ENCODE measurements at regions not wholly inside any gene's neighbourhood (a gene's known extent, or its start where the extent isn't known, plus 50 kb on each side); places are given as distances from the start of the nearest gene placed in this dataset.

- no peak for DNase-seq (ENCODE audit: low spot score)
- H3K4me3 ChIP-seq (ENCODE audit: low read depth in 1 of 3, low read length in 3 of 3), result no peak overlapping the region
- no peak overlapping the region for H3K27ac ChIP-seq (ENCODE audit: low read depth in 1 of 2, low read length in 2 of 2)
- peaks cover 0 to 4% (median 0%) of the 10 kb centered on the region in 4 donors for H3K9me3 ChIP-seq (ENCODE audit: control insufficient read depth in 4 of 4, low read length in 3 of 4)
- no peaks in the 10 kb centered on the region for H3K27me3 ChIP-seq (ENCODE audit: control insufficient read depth in 4 of 4, insufficient read depth in 4 of 4, low read length in 3 of 4)
- H3K9ac ChIP-seq (ENCODE audit: low read depth in 1 of 2, low read length in 2 of 2), result no peak overlapping the region
- TF ChIP-seq TAF1 (conservative IDR thresholded peaks at IDR 0.05), result no peak
- no peak for TF ChIP-seq ATF3 (IDR thresholded peaks at IDR 0.05)
- no peak for TF ChIP-seq NR2F2 (IDR thresholded peaks at IDR 0.05)
- TF ChIP-seq HNF4A (conservative IDR thresholded peaks at IDR 0.05), result no peak
- no peak for TF ChIP-seq JUND (IDR thresholded peaks at IDR 0.05)
- 71% methylated on average over 2 of the region's 2 CpGs for WGBS
- H3K36me3 ChIP-seq (ENCODE audit: control insufficient read depth in 4 of 4, insufficient read depth in 3 of 4, low read depth in 1 of 4, low read length in 3 of 4), result no peaks in the 10 kb centered on the region
- no peaks in the 10 kb centered on the region for H3K4me1 ChIP-seq (ENCODE audit: control insufficient read depth in 4 of 4, insufficient read depth in 4 of 4, low read length in 3 of 4)
These were observed 971.7 kb downstream of the FLRT2 start for GRCh38 chr14:86501611-86502010.

GRCh38 chr14:86491743-86492142 lies 961.8 kb downstream of the FLRT2 start:
- TF ChIP-seq FOXA1 (IDR thresholded peaks at IDR 0.05) (no peak), SP1 (IDR thresholded peaks at IDR 0.05) (no peak), GABPA (IDR thresholded peaks at IDR 0.05 in 1 of 2, conservative IDR thresholded peaks at IDR 0.05 in 1 of 2) (no peak), REST (IDR thresholded peaks at IDR 0.05) (no peak), ATF3 (IDR thresholded peaks at IDR 0.05) (no peak), MAX (IDR thresholded peaks at IDR 0.05) (no peak), RXRA (IDR thresholded peaks at IDR 0.05) (no peak), EGR1 (IDR thresholded peaks at IDR 0.05; ENCODE audit: low read depth in 2 of 2) (no peak), HNF4A (conservative IDR thresholded peaks at IDR 0.05) (no peak), ZBTB33 (IDR thresholded peaks at IDR 0.05) (no peak), YY1 (IDR thresholded peaks at IDR 0.05) (no peak), HNF4G (IDR thresholded peaks at IDR 0.05) (no peak), TAF1 (conservative IDR thresholded peaks at IDR 0.05) (no peak), JUND (IDR thresholded peaks at IDR 0.05) (no peak), NR2F2 (IDR thresholded peaks at IDR 0.05) (no peak), FOXA2 (IDR thresholded peaks at IDR 0.05) (no peak), RAD21 (IDR thresholded peaks at IDR 0.05) (no peak), CTCF (IDR thresholded peaks at IDR 0.05; ENCODE audit: low read depth, low read length, missing input control) (no peak)
- no peak for DNase-seq (ENCODE audit: low spot score)
- Histone ChIP-seq H3K9me3 (ENCODE audit: control insufficient read depth in 4 of 4, low read length in 3 of 4) (no peaks in the 10 kb centered on the region), H3K4me3 (ENCODE audit: low read depth in 1 of 3, low read length in 3 of 3) (no peak overlapping the region), H3K36me3 (ENCODE audit: control insufficient read depth in 4 of 4, insufficient read depth in 3 of 4, low read depth in 1 of 4, low read length in 3 of 4) (no peaks in the 10 kb centered on the region), H3K4me1 (ENCODE audit: control insufficient read depth in 4 of 4, insufficient read depth in 4 of 4, low read length in 3 of 4) (no peaks in the 10 kb centered on the region), H3K27ac (ENCODE audit: low read depth in 1 of 2, low read length in 2 of 2) (no peak overlapping the region), H3K9ac (ENCODE audit: low read depth in 1 of 2, low read length in 2 of 2) (no peak overlapping the region), H3K27me3 (ENCODE audit: control insufficient read depth in 4 of 4, insufficient read depth in 4 of 4, low read length in 3 of 4) (no peaks in the 10 kb centered on the region)
- 51% methylated on average over 3 of the region's 3 CpGs for WGBS
